Testis (tissue), 2 donors: ENCODE measurements at regions not wholly inside any gene's neighbourhood (a gene's known extent, or its start where the extent isn't known, plus 50 kb on each side); places are given as distances from the start of the nearest gene placed in this dataset.

Source experiments
- DNase-seq: peaks from one replicate; pipeline ENCODE4 v3.0.0-alpha.2; 2019
- H3K27ac ChIP-seq, 2 donors: fragments of 200-600 bp; sonication (generic); one replicate each; pipeline ENCODE4 v1.5.1; 2019
- H3K27me3 ChIP-seq: fragments of 200-600 bp; sonication (generic); one replicate; pipeline ENCODE4 v1.5.1; 2019
- H3K36me3 ChIP-seq: fragments of 200-600 bp; sonication (generic); one replicate; pipeline ENCODE4 v1.5.1; 2017; ENCODE audit warnings: low read depth; ENCODE audit errors: missing control alignments
- H3K4me1 ChIP-seq: fragments of 200-600 bp; sonication (generic); one replicate; pipeline ENCODE4 v1.5.1; 2019
- H3K4me3 ChIP-seq, 2 donors: fragments of 200-600 bp; sonication (generic); one replicate each; pipeline ENCODE4 v1.5.1; 2017 to 2019
- H3K9me3 ChIP-seq: fragments of 200-600 bp; sonication (generic); one replicate; pipeline ENCODE4 v1.5.1; 2017
- POLR2A ChIP-seq: fragments of 450-650 bp; IDR thresholded peaks from one replicate; pipeline ENCODE4 v1.6.1; 2017; ENCODE audit warnings: antibody characterized with exemption, mild to moderate bottlenecking, moderate library complexity
- WGBS, 2 donors: methylation state at CpG; one replicate each; pipeline ENCODE4 v1.1.5; 2018; 5-methylcytosine and 5-hydroxymethylcytosine counted together
- intact Hi-C: fragments of 100-400 bp; cut with DNase I; formaldehyde crosslinking; loops from one replicate; pipeline ENCODE4 v1.15.1; 2023; ENCODE audit warnings: low total_unique reads
- TF ChIP-seq, protein P1 (sequence below), 3 experiments: fragments of 450-650 bp in 2 of 3; fragments of 200-600 bp in 1 of 3; sonication (generic) in 1 of 3; IDR thresholded peaks; one replicate each; pipeline ENCODE4 v1.5.1; 2016 to 2019; ENCODE audit warnings: antibody characterized with exemption in 3 of 3, mild to moderate bottlenecking in 2 of 3, moderate library complexity in 1 of 3

DNA sequence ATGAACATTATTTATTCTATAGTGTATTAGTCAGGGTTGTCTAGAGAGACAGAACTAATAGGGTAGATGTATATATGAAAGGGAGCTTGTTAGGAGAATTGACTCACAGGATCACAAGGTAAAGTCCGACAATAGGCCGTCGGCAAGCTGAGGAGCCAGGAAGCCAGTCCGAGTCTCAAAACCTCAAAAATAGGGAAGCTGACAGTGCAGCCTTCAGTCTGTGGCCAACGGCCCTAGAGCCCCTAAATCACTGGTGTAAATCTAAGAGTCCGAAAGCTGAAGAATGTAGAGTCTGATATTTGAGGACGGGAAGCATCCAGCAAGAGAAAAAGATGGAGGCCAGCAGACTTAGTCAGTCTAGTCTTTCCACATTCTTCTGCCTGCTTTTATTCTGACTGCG, 912.2 kb downstream of the FLRT2 start:
- no peak overlapping the region for H3K4me3 ChIP-seq
- no peak for DNase-seq
- H3K27ac ChIP-seq = no peak overlapping the region
- H3K9me3 ChIP-seq = no peaks in the 10 kb centered on the region
- H3K27me3 ChIP-seq = no peaks in the 10 kb centered on the region
- no peaks in the 10 kb centered on the region for H3K36me3 ChIP-seq
- TF ChIP-seq, protein P1, sequence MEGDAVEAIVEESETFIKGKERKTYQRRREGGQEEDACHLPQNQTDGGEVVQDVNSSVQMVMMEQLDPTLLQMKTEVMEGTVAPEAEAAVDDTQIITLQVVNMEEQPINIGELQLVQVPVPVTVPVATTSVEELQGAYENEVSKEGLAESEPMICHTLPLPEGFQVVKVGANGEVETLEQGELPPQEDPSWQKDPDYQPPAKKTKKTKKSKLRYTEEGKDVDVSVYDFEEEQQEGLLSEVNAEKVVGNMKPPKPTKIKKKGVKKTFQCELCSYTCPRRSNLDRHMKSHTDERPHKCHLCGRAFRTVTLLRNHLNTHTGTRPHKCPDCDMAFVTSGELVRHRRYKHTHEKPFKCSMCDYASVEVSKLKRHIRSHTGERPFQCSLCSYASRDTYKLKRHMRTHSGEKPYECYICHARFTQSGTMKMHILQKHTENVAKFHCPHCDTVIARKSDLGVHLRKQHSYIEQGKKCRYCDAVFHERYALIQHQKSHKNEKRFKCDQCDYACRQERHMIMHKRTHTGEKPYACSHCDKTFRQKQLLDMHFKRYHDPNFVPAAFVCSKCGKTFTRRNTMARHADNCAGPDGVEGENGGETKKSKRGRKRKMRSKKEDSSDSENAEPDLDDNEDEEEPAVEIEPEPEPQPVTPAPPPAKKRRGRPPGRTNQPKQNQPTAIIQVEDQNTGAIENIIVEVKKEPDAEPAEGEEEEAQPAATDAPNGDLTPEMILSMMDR (IDR thresholded peaks at IDR 0.05) = no peak
- no peak for TF ChIP-seq POLR2A
- 63 to 75% methylated on average over 8 of the region's 8 CpGs for WGBS, 2 donors
- H3K4me1 ChIP-seq = no peaks in the 10 kb centered on the region
- intact Hi-C loops = no loop called here

DNA sequence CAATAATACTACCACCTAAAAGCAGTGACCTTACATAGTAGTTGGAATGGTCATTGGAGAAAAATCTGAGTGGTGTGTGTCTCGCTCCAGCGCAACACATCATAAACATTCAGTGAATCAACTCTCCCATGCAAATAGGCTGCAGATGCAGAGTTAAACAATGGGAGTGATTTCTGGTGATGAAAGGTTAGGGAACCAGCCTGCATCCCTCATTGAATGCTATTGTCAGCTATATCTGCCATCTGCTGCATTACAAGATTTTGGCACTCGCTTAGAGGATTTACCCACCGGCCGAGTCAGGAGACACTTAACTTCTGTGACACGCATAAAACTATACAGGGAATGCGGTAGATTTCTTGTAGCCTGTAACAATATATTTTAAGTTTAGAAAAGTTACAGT, 900.9 kb downstream of the FLRT2 start:
- no peak for DNase-seq
- 80 to 92% methylated on average over 7 of the region's 7 CpGs for WGBS, 2 donors
- Histone ChIP-seq H3K9me3 (no peaks in the 10 kb centered on the region), H3K27me3 (no peaks in the 10 kb centered on the region), H3K4me1 (no peaks in the 10 kb centered on the region), H3K36me3 (no peaks in the 10 kb centered on the region), H3K4me3 (no peak overlapping the region), H3K27ac (no peak overlapping the region)
- TF ChIP-seq, protein P1 (IDR thresholded peaks at IDR 0.05) = no peak
- no peak for TF ChIP-seq POLR2A
- intact Hi-C loops = no loop called here

GRCh38 chr14:86423214-86423613, 893.3 kb downstream of the FLRT2 start:
- H3K4me3 ChIP-seq = no peak overlapping the region
- DNase-seq = no peak
- no peaks in the 10 kb centered on the region for H3K9me3 ChIP-seq
- TF ChIP-seq POLR2A = no peak
- TF ChIP-seq, protein P1 (IDR thresholded peaks at IDR 0.05) = no peak
- 44 to 71% methylated on average over 2 of the region's 2 CpGs for WGBS, 2 donors
- H3K36me3 ChIP-seq = no peaks in the 10 kb centered on the region
- no peak overlapping the region for H3K27ac ChIP-seq
- H3K4me1 ChIP-seq = no peaks in the 10 kb centered on the region
- intact Hi-C loops = no loop called here
- no peaks in the 10 kb centered on the region for H3K27me3 ChIP-seq

GRCh38 chr14:86420131-86420530, 890.2 kb downstream of the FLRT2 start:
- Histone ChIP-seq H3K4me1 (no peaks in the 10 kb centered on the region), H3K9me3 (no peaks in the 10 kb centered on the region), H3K27ac (no peak overlapping the region), H3K27me3 (no peaks in the 10 kb centered on the region), H3K4me3 (no peak overlapping the region), H3K36me3 (no peaks in the 10 kb centered on the region)
- TF ChIP-seq, protein P1 (IDR thresholded peaks at IDR 0.05) = no peak
- TF ChIP-seq POLR2A = no peak
- DNase-seq = no peak
- intact Hi-C loops = no loop called here

GRCh38 chr14:86414146-86414545, 884.2 kb downstream of the FLRT2 start:
- Histone ChIP-seq H3K27me3 (no peaks in the 10 kb centered on the region), H3K27ac (no peak overlapping the region), H3K9me3 (no peaks in the 10 kb centered on the region), H3K4me3 (no peak overlapping the region), H3K36me3 (no peaks in the 10 kb centered on the region), H3K4me1 (no peaks in the 10 kb centered on the region)
- TF ChIP-seq, protein P1 (IDR thresholded peaks at IDR 0.05) = no peak
- no peak for TF ChIP-seq POLR2A
- intact Hi-C loops = no loop called here
- WGBS, 2 donors = 86 to 90% methylated on average over 1 of the region's 1 CpG
- DNase-seq = no peak
